ENCODE measurements at regions not wholly inside any gene's neighbourhood (a gene's known extent, or its start where the extent isn't known, plus 50 kb on each side); places are given as distances from the start of the nearest gene placed in this dataset.

DNA sequence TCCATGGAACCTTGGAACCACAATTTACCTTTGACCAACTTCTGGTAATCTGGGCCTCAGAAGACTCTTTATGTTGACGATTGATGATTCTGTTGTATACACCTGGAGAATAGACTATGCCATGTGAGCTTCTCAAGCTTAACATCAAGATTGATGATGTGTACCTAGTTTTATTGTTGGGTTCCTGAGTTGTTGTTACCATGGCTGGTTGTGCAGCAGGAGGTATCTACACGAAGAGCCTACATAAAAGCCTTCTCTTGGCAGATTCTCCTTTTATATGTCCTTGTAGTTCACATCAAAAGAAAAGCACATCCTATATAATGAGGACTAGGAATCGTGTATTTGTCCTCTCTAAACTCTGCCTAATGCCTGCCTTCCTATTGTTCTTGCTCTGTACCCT, 272.0 kb downstream of the DTHD1 start:
- Histone ChIP-seq H3K4me1 (no peaks in the 10 kb centered on the region), H3K27me3 (no peaks in the 10 kb centered on the region), H3K9me3 (no peaks in the 10 kb centered on the region), H3K4me3 (no peak overlapping the region), H3K27ac (no peak overlapping the region), H3K36me3 (no peaks in the 10 kb centered on the region)
- TF ChIP-seq POLR2A (IDR thresholded peaks at IDR 0.05) = no peak
- TF ChIP-seq, protein P1, sequence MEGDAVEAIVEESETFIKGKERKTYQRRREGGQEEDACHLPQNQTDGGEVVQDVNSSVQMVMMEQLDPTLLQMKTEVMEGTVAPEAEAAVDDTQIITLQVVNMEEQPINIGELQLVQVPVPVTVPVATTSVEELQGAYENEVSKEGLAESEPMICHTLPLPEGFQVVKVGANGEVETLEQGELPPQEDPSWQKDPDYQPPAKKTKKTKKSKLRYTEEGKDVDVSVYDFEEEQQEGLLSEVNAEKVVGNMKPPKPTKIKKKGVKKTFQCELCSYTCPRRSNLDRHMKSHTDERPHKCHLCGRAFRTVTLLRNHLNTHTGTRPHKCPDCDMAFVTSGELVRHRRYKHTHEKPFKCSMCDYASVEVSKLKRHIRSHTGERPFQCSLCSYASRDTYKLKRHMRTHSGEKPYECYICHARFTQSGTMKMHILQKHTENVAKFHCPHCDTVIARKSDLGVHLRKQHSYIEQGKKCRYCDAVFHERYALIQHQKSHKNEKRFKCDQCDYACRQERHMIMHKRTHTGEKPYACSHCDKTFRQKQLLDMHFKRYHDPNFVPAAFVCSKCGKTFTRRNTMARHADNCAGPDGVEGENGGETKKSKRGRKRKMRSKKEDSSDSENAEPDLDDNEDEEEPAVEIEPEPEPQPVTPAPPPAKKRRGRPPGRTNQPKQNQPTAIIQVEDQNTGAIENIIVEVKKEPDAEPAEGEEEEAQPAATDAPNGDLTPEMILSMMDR (IDR thresholded peaks at IDR 0.05) = no peak
- TF ChIP-seq EP300 (IDR thresholded peaks at IDR 0.05) = no peak
- TF ChIP-seq POLR2AphosphoS5 (IDR thresholded peaks at IDR 0.05) = no peak
- ATAC-seq (ENCODE audit: low FRiP score in 2 of 2) = no peak
- 70 to 81% methylated on average over 3 of the region's 3 CpGs for WGBS, 2 donors
- DNase-seq = no peak

DNA sequence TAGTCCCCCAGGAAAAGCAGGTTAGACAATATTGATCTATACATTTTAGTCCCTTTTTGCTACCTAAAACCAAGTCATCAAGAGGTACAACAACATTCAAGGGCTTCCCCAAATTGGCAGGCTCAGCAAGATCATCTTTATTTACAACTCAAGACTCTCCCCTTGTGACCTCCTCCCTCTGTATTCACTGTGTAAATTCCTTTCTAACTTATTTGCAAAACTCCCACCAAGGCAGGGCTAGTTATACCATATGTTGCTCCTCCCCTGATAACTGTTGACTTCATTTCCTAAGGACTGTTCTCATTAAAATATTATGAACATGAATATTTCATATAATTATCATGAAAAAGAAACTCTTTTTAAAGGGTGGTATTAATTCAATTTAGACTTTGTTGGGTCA, 275.6 kb downstream of the DTHD1 start:
- H3K27ac ChIP-seq = no peak overlapping the region
- H3K4me3 ChIP-seq = no peak overlapping the region
- no peak for DNase-seq
- no peaks in the 10 kb centered on the region for H3K4me1 ChIP-seq
- no peaks in the 10 kb centered on the region for H3K27me3 ChIP-seq
- H3K9me3 ChIP-seq = no peaks in the 10 kb centered on the region
- no peak for ATAC-seq (ENCODE audit: low FRiP score in 2 of 2)
- TF ChIP-seq POLR2A (IDR thresholded peaks at IDR 0.05) (no peak), EP300 (IDR thresholded peaks at IDR 0.05) (no peak), POLR2AphosphoS5 (IDR thresholded peaks at IDR 0.05) (no peak)
- TF ChIP-seq, protein P1 (IDR thresholded peaks at IDR 0.05) = no peak
- no peaks in the 10 kb centered on the region for H3K36me3 ChIP-seq

DNA sequence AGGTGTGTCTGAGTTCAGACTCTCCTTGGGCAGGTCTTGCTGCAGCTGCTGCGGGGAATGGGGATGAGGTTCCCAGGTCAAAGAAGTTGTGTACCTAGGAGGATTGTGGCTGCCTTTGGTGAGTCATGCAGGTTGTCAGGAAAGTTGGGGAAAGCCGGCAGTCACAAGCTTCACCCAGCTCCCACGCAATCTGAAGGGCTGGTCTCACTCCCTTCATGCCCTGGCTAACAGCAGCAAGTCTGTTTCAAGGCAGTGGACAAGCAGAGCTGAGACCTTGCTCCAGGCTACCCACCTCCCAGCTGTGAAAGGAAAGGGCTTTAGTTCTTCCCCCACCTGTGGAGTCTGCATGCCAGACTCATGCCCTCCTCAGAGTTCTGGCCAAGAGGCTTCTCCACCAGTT, 287.2 kb downstream of the DTHD1 start:
- 63 to 92% methylated on average over 2 to 3 of the region's 3 CpGs for WGBS, 2 donors
- ATAC-seq (ENCODE audit: low FRiP score in 2 of 2) = no peak

DNA sequence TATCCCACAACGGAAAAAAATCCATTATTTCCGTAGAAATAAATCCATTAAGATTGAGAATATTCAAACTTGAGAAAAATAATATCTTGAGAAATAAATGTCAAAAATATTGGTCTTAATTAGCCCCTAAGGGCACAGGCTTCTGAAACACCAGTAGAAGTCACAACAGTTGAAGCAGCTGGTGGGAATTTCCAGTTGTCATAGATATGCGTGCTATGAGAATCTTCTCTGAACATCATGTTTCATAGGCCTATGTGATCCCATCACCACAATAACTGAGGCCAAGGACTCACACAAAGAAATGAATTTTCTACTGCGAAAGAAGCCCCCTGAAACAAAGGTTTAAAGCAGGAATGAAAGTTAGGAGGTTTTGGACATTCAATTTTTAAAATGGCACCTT, 292.0 kb downstream of the DTHD1 start:
- H3K9me3 ChIP-seq = peaks cover 0 to 9% (median 4%) of the 10 kb centered on the region in 4 donors
- H3K27me3 ChIP-seq = no peaks in the 10 kb centered on the region
- no peak overlapping the region for H3K4me3 ChIP-seq
- 90 to 91% methylated on average over 4 of the region's 4 CpGs for WGBS, 2 donors
- no peak overlapping the region for H3K27ac ChIP-seq
- DNase-seq (no peak), ATAC-seq (ENCODE audit: low FRiP score in 2 of 2) (no peak)
- no peak for TF ChIP-seq POLR2AphosphoS5 (IDR thresholded peaks at IDR 0.05)
- TF ChIP-seq, protein P1 (IDR thresholded peaks at IDR 0.05) = no peak
- TF ChIP-seq POLR2A (IDR thresholded peaks at IDR 0.05) = no peak
- no peak for TF ChIP-seq EP300 (IDR thresholded peaks at IDR 0.05)
- no peaks in the 10 kb centered on the region for H3K36me3 ChIP-seq
- H3K4me1 ChIP-seq = no peaks in the 10 kb centered on the region

More for the DNA sequence above, 287.2 kb downstream of the DTHD1 start:
- H3K4me3 ChIP-seq = no peak overlapping the region
- TF ChIP-seq EP300 (IDR thresholded peaks at IDR 0.05) = no peak
- TF ChIP-seq POLR2AphosphoS5 (IDR thresholded peaks at IDR 0.05) = no peak
- TF ChIP-seq, protein P1 (IDR thresholded peaks at IDR 0.05) = no peak
- no peak for TF ChIP-seq POLR2A (IDR thresholded peaks at IDR 0.05)
- no peak overlapping the region for H3K27ac ChIP-seq
- no peaks in the 10 kb centered on the region for H3K27me3 ChIP-seq
- no peaks in the 10 kb centered on the region for H3K36me3 ChIP-seq
- no peaks in the 10 kb centered on the region for H3K9me3 ChIP-seq
- H3K4me1 ChIP-seq = no peaks in the 10 kb centered on the region
- DNase-seq = no peak

DNA sequence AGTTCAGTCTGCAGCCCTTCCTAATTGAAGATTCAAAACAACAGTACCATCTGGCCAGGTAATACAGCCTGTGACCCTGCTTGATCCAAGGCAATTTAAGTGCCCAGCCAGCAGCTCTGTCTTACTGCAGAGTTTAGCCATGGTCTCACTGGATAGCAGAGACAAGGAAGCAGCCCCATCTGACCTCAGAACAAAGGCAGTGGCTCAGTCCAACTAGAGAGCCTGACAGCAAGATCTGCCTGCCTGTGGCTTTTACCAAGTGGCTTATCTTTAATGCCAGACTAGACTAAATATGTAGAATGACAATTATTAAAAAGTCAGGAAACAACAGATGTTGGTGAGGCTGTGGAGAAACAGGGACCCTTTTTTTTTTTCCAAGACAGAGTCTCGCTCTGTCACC, 293.4 kb downstream of the DTHD1 start:
- Histone ChIP-seq H3K9me3 (peaks cover 0 to 9% (median 4%) of the 10 kb centered on the region in 4 donors), H3K27me3 (no peaks in the 10 kb centered on the region), H3K4me3 (no peak overlapping the region), H3K27ac (no peak overlapping the region), H3K36me3 (no peaks in the 10 kb centered on the region), H3K4me1 (no peaks in the 10 kb centered on the region)
- TF ChIP-seq POLR2AphosphoS5 (IDR thresholded peaks at IDR 0.05) = no peak
- TF ChIP-seq, protein P1 (IDR thresholded peaks at IDR 0.05) = no peak
- no peak for TF ChIP-seq POLR2A (IDR thresholded peaks at IDR 0.05)
- TF ChIP-seq EP300 (IDR thresholded peaks at IDR 0.05) = no peak
- DNase-seq = no peak
- 83 to 100% methylated on average over 1 of the region's 1 CpG for WGBS, 2 donors
- ATAC-seq (ENCODE audit: low FRiP score in 2 of 2) = no peak
